ENCODE measurements at regions not wholly inside any gene's neighbourhood (a gene's known extent, or its start where the extent isn't known, plus 50 kb on each side); places are given as distances from the start of the nearest gene placed in this dataset.
A peak's percentile ranks its signal among the peaks of the same experiment; 100 is the strongest.
"Not testable (repeated sequence)": the region's sequence is repeated elsewhere in the genome, so short reads cannot be mapped to it uniquely, and the experiment has no call there.

- peak in 1 of 10 donors; percentile 70 for DNase-seq
- intact Hi-C loops (cut with DNase I): no loop called here
Measured at GRCh38 chr20:30484009-30484748, 773.3 kb upstream of the DEFB115 start.

- peak in 1 of 10 donors; percentile 50 for DNase-seq
- intact Hi-C loops (cut with DNase I): no loop called here
Measured at GRCh38 chr20:30484749-30485070, 772.8 kb upstream of the DEFB115 start.

- DNase-seq: peak in 2 of 10 donors; percentile 74 to 76
- intact Hi-C loops (cut with DNase I): no loop called here
Measured at GRCh38 chr20:30485331-30486102, 771.9 kb upstream of the DEFB115 start.

GRCh38 chr20:30486103-30486478 is 771.4 kb upstream of the DEFB115 start:
- intact Hi-C loops (cut with DNase I): no loop called here
- DNase-seq: no peak

- DNase-seq; intact Hi-C loops (cut with DNase I): not testable (repeated sequence)
Measured at GRCh38 chr20:30487461-30487860, 770.0 kb upstream of the DEFB115 start.

- peak in 2 of 10 donors; percentile 49 to 63 for DNase-seq
- intact Hi-C loops (cut with DNase I): no loop called here
Measured at GRCh38 chr20:30487947-30488926, 769.2 kb upstream of the DEFB115 start.

- peak in 2 of 10 donors; percentile 63 to 65 for DNase-seq
- intact Hi-C loops (cut with DNase I): no loop called here
Measured at GRCh38 chr20:30488941-30489613, 768.4 kb upstream of the DEFB115 start.

GRCh38 chr20:30489614-30490003 is 767.9 kb upstream of the DEFB115 start:
- peak in 3 of 10 donors; percentile 51 to 74 (median 63) for DNase-seq
- intact Hi-C loops (cut with DNase I): no loop called here

- peak in 1 of 10 donors; percentile 18 for DNase-seq
- intact Hi-C loops (cut with DNase I): no loop called here
Measured at GRCh38 chr20:30491016-30491415, 766.4 kb upstream of the DEFB115 start.

GRCh38 chr20:30496656-30497055 is 760.8 kb upstream of the DEFB115 start:
- intact Hi-C loops (cut with DNase I): not testable (repeated sequence)
- DNase-seq: peak in 1 of 10 donors; percentile 43

GRCh38 chr20:30497191-30497590 is 760.3 kb upstream of the DEFB115 start:
- intact Hi-C loops (cut with DNase I): not testable (repeated sequence)
- peak in 2 of 10 donors; percentile 34 to 51 for DNase-seq

- intact Hi-C loops (cut with DNase I): no loop called here
- no peak for DNase-seq
Measured at GRCh38 chr20:30499123-30499522, 758.3 kb upstream of the DEFB115 start.

- intact Hi-C loops (cut with DNase I): not testable (repeated sequence)
- DNase-seq: peak in 1 of 10 donors; percentile 26
Measured at GRCh38 chr20:30499716-30500446, 757.6 kb upstream of the DEFB115 start.

GRCh38 chr20:30500447-30500820 is 757.0 kb upstream of the DEFB115 start:
- peak in 4 of 10 donors; percentile 38 to 81 (median 55) for DNase-seq
- intact Hi-C loops (cut with DNase I): not testable (repeated sequence)

- intact Hi-C loops (cut with DNase I): no loop called here
- DNase-seq: peak in 2 of 10 donors; percentile 36 to 71
Measured at GRCh38 chr20:30500829-30501440, 756.5 kb upstream of the DEFB115 start.

- DNase-seq: no peak
- intact Hi-C loops (cut with DNase I): no loop called here
Measured at GRCh38 chr20:30502670-30503069, 754.8 kb upstream of the DEFB115 start.

GRCh38 chr20:30503204-30503603 is 754.3 kb upstream of the DEFB115 start:
- intact Hi-C loops (cut with DNase I); DNase-seq: not testable (repeated sequence)

- no peak for DNase-seq
- intact Hi-C loops (cut with DNase I): no loop called here
Measured at GRCh38 chr20:30503992-30504570, 753.4 kb upstream of the DEFB115 start.

- no peak for DNase-seq
- intact Hi-C loops (cut with DNase I): no loop called here
Measured at GRCh38 chr20:30505566-30505965, 751.9 kb upstream of the DEFB115 start.
